Chondrocyte (in vitro differentiated cells): ENCODE measurements at regions not wholly inside any gene's neighbourhood (a gene's known extent, or its start where the extent isn't known, plus 50 kb on each side); places are given as distances from the start of the nearest gene placed in this dataset.

Experiments used
- DNase-seq: peaks from one replicate; pipeline ENCODE4 v3.0.0; 2021; ENCODE audit warnings: mixed read lengths, low spot score
- H3K27ac Mint-ChIP-seq: one replicate; pipeline ENCODE4 v1.8.0; 2021; ENCODE audit warnings: mild to moderate bottlenecking, moderate library complexity, mixed read lengths; ENCODE audit not compliant: unreplicated experiment
- H3K27me3 Mint-ChIP-seq: 2 replicates; pipeline ENCODE4 v1.8.0; 2021; ENCODE audit warnings: low read depth, mixed read lengths
- H3K36me3 Mint-ChIP-seq: 2 replicates; pipeline ENCODE4 v1.8.0; 2021; ENCODE audit warnings: low read depth, mixed read lengths
- H3K4me1 Mint-ChIP-seq: 2 replicates; pipeline ENCODE4 v1.8.0; 2021; ENCODE audit warnings: low read depth, mild to moderate bottlenecking, mixed read lengths
- H3K4me3 Mint-ChIP-seq: one replicate; pipeline ENCODE4 v1.8.0; 2021; ENCODE audit warnings: mild to moderate bottlenecking, moderate library complexity, mixed read lengths; ENCODE audit not compliant: unreplicated experiment
- H3K9me3 Mint-ChIP-seq: 2 replicates; pipeline ENCODE4 v1.8.0; 2021; ENCODE audit warnings: low read depth, mixed read lengths
- CTCF ChIP-seq: fragments of 200-600 bp; sonication (generic); IDR thresholded peaks from 2 replicates; pipeline ENCODE4 v1.5.0; 2021; ENCODE audit warnings: antibody characterized with exemption, mild to moderate bottlenecking, moderate library complexity

- DNase-seq = no peak
- H3K36me3 Mint-ChIP-seq = no peaks in the 10 kb centered on the region
- H3K27ac Mint-ChIP-seq = no peak overlapping the region
- no peak overlapping the region for H3K4me3 Mint-ChIP-seq
- H3K9me3 Mint-ChIP-seq = peaks cover 3% of the 10 kb centered on the region
- no peaks in the 10 kb centered on the region for H3K4me1 Mint-ChIP-seq
- no peaks in the 10 kb centered on the region for H3K27me3 Mint-ChIP-seq
- no peak for TF ChIP-seq CTCF
Observed at GRCh38 chr3:68468695-68469375, 463.5 kb downstream of the TAFA4 start.

- no peak overlapping the region for H3K27ac Mint-ChIP-seq
- no peak for TF ChIP-seq CTCF
- no peak overlapping the region for H3K4me3 Mint-ChIP-seq
- no peaks in the 10 kb centered on the region for H3K27me3 Mint-ChIP-seq
- no peaks in the 10 kb centered on the region for H3K36me3 Mint-ChIP-seq
- DNase-seq = no peak
- peaks cover 3% of the 10 kb centered on the region for H3K9me3 Mint-ChIP-seq
- H3K4me1 Mint-ChIP-seq = no peaks in the 10 kb centered on the region
Observed at GRCh38 chr3:68467465-68467864, 464.9 kb downstream of the TAFA4 start.

GRCh38 chr3:68458581-68458980, 473.8 kb downstream of the TAFA4 start:
- no peaks in the 10 kb centered on the region for H3K36me3 Mint-ChIP-seq
- no peaks in the 10 kb centered on the region for H3K4me1 Mint-ChIP-seq
- no peak for TF ChIP-seq CTCF
- no peak for DNase-seq
- no peak overlapping the region for H3K4me3 Mint-ChIP-seq
- peaks cover 11% of the 10 kb centered on the region for H3K9me3 Mint-ChIP-seq
- H3K27me3 Mint-ChIP-seq = no peaks in the 10 kb centered on the region
- H3K27ac Mint-ChIP-seq = no peak overlapping the region

GRCh38 chr3:68448510-68449383, 483.6 kb downstream of the TAFA4 start:
- TF ChIP-seq CTCF = no peak
- no peaks in the 10 kb centered on the region for H3K9me3 Mint-ChIP-seq

GRCh38 chr3:68447885-68448284, 484.5 kb downstream of the TAFA4 start:
- DNase-seq = no peak
- Mint-ChIP-seq H3K27me3 (no peaks in the 10 kb centered on the region), H3K4me1 (no peaks in the 10 kb centered on the region), H3K36me3 (no peaks in the 10 kb centered on the region), H3K4me3 (no peak overlapping the region), H3K27ac (no peak overlapping the region), H3K9me3 (no peaks in the 10 kb centered on the region)
- TF ChIP-seq CTCF = no peak

More at GRCh38 chr3:68448510-68449383, 483.6 kb downstream of the TAFA4 start:
- no peak overlapping the region for H3K4me3 Mint-ChIP-seq
- H3K4me1 Mint-ChIP-seq = no peaks in the 10 kb centered on the region
- no peaks in the 10 kb centered on the region for H3K36me3 Mint-ChIP-seq
- H3K27ac Mint-ChIP-seq = no peak overlapping the region
- no peak for DNase-seq
- no peaks in the 10 kb centered on the region for H3K27me3 Mint-ChIP-seq
